ENCODE measurements at regions not wholly inside any gene's neighbourhood (a gene's known extent, or its start where the extent isn't known, plus 50 kb on each side); places are given as distances from the start of the nearest gene placed in this dataset.
A peak's percentile ranks its signal among the peaks of the same experiment; 100 is the strongest.

DNA sequence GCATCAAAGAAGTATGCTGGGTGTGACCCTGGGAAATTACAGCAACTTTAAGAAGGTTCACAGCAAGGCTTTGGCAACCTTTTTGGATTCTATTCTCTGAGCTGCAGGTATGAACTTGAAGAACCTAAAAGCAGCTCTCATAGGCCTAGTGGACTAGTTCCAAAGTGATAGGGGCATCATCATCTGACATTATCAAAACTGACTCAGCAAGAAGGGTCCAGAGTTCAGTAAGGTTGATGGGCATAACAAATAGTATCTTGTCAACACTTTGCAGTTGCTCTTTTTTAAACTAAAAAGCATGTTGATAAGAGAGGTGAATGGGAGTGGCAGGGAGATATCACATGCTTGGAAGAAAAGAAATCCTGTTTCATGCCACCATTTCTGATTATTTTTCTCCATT is 249.3 kb downstream of the ZNF674 start:
- no peak for TF ChIP-seq EHMT2 (IDR thresholded peaks at IDR 0.05; ENCODE audit: low read depth)
- CTCF ChIA-PET: interaction anchor here (0.6 kb wide), 1 partner anchor 1254 kb away, joined by 4 read pairs; no protein-coding TSS in a partner anchor

DNA sequence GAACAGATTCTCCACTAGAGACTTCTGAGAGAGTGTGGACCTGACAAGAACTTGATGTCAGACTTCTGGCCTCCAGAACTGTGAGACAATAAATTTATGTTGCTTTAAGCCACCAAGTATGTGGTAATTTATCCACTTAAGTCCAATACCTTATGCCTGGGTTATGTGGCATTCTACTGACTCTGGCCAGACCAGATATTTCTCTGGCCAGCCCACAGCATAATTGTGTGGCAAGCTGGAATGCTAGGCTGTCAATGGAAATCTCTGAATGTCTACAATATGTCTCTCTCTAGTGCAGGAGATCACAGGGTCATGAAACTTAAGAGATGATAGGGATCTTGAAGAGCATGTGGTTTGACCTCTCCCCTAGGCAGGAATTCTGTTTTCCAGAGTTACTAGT is 251.0 kb downstream of the ZNF674 start:
- Histone ChIP-seq H3K4me1 (0 out of 3 replicates have a peak, but pooled peaks cover 3% of the 10 kb centered on the region), H3K27ac (peak overlapping the region in 1 of 2 experiments; percentile 2; a peak in 1 of 6 replicates), H3K4me3 (no peak overlapping the region), H3K4me2 (no peak overlapping the region), H3K9me3 (no peaks in the 10 kb centered on the region; the same call in 2 of the 3 replicates)
- FAIRE-seq: no peak
- POLR2A ChIA-PET: no interaction called here
- DNase-seq (ENCODE audit: low read depth in 1 of 2, low spot score in 1 of 2): no peak
- ATAC-seq: no peak
- CTCF ChIA-PET: no interaction called here
- TF ChIP-seq SREBF2 (IDR thresholded peaks at IDR 0.05) (no peak), CBX8 (IDR thresholded peaks at IDR 0.05) (no peak), FOSB (CRISPR knock-in tag; IDR thresholded peaks at IDR 0.05) (no peak), GATA3 (IDR thresholded peaks at IDR 0.05; ENCODE audit: borderline replicate concordance) (no peak), HEYL (CRISPR knock-in tag; IDR thresholded peaks at IDR 0.05) (no peak), PHF8 (IDR thresholded peaks at IDR 0.05; ENCODE audit: borderline replicate concordance, low read depth) (no peak), EHF (CRISPR knock-in tag; IDR thresholded peaks at IDR 0.05) (no peak), EHMT2 (IDR thresholded peaks at IDR 0.05; ENCODE audit: low read depth) (no peak), MAFK (IDR thresholded peaks at IDR 0.05; ENCODE audit: partially characterized antibody) (no peak), CHD4 (IDR thresholded peaks at IDR 0.05; ENCODE audit: borderline replicate concordance) (no peak), RCOR1 (IDR thresholded peaks at IDR 0.05; ENCODE audit: low read depth, low read length) (no peak)
- TF ChIP-seq, protein P1, sequence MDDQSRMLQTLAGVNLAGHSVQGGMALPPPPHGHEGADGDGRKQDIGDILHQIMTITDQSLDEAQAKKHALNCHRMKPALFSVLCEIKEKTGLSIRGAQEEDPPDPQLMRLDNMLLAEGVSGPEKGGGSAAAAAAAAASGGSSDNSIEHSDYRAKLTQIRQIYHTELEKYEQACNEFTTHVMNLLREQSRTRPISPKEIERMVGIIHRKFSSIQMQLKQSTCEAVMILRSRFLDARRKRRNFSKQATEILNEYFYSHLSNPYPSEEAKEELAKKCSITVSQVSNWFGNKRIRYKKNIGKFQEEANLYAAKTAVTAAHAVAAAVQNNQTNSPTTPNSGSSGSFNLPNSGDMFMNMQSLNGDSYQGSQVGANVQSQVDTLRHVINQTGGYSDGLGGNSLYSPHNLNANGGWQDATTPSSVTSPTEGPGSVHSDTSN (IDR thresholded peaks at IDR 0.05): no peak
- TF ChIP-seq, protein P2, sequence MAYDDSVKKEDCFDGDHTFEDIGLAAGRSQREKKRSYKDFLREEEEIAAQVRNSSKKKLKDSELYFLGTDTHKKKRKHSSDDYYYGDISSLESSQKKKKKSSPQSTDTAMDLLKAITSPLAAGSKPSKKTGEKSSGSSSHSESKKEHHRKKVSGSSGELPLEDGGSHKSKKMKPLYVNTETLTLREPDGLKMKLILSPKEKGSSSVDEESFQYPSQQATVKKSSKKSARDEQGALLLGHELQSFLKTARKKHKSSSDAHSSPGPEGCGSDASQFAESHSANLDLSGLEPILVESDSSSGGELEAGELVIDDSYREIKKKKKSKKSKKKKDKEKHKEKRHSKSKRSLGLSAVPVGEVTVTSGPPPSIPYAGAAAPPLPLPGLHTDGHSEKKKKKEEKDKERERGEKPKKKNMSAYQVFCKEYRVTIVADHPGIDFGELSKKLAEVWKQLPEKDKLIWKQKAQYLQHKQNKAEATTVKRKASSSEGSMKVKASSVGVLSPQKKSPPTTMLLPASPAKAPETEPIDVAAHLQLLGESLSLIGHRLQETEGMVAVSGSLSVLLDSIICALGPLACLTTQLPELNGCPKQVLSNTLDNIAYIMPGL (CRISPR knock-in tag; IDR thresholded peaks at IDR 0.05; ENCODE audit: borderline replicate concordance): no peak
- TF ChIP-seq, protein P3, sequence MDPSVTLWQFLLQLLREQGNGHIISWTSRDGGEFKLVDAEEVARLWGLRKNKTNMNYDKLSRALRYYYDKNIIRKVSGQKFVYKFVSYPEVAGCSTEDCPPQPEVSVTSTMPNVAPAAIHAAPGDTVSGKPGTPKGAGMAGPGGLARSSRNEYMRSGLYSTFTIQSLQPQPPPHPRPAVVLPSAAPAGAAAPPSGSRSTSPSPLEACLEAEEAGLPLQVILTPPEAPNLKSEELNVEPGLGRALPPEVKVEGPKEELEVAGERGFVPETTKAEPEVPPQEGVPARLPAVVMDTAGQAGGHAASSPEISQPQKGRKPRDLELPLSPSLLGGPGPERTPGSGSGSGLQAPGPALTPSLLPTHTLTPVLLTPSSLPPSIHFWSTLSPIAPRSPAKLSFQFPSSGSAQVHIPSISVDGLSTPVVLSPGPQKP (IDR thresholded peaks at IDR 0.05; ENCODE audit: low read depth, low read length): no peak

More for the DNA sequence above, 249.3 kb downstream of the ZNF674 start:
- ATAC-seq (no peak), FAIRE-seq (no peak), DNase-seq (ENCODE audit: low read depth in 1 of 2, low spot score in 1 of 2) (no peak)
- no peak overlapping the region for H3K4me2 ChIP-seq
- POLR2A ChIA-PET: no interaction called here
- H3K27ac ChIP-seq: 0 out of 6 replicates have a peak overlapping the region, but pooled peaks of 1 of the 2 experiments have one; percentile 14
- 0 out of 3 replicates have a peak, but pooled peaks cover 3% of the 10 kb centered on the region for H3K4me1 ChIP-seq
- no peaks in the 10 kb centered on the region for H3K9me3 ChIP-seq
- H3K4me3 ChIP-seq: no peak overlapping the region

DNA sequence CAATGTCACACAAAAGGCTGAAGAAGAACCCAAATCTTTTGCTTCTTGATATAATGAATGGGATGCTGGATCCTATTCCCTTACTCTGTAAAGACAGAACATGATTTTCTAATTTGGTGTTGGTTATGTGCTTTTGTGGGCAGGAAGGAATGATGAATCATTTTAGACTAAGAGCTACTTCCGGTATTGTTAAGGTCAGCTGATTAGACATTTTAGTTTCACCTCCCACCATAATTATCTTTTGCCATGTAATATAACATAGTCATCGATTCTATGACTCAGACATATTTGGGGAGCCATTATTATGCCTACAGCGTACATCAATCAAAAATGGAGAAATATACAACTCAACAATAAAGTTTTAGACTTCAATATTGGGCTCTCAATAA is 265.3 kb downstream of the ZNF674 start:
- no peak overlapping the region; a peak in 1 of 6 replicates for H3K27ac ChIP-seq
- no peak for ATAC-seq
- no peak for DNase-seq (ENCODE audit: low read depth in 1 of 2, low spot score in 1 of 2)
- H3K4me2 ChIP-seq: no peak overlapping the region
- 68% methylated on average over 3 of the region's 3 CpGs for WGBS (ENCODE audit: missing lambda C conversion rate)
- H3K4me3 ChIP-seq: no peak overlapping the region
- no peaks in the 10 kb centered on the region for H3K9me3 ChIP-seq
- ChIA-PET CTCF (interaction anchor here (0.5 to 0.8 kb wide), 2 partner anchors 30 to 41 kb away, joined by 3 read pairs; no protein-coding TSS in a partner anchor), POLR2A (no interaction called here)
- no peak for TF ChIP-seq GATA3 (IDR thresholded peaks at IDR 0.05; ENCODE audit: borderline replicate concordance)
- TF ChIP-seq FOSL2 (IDR thresholded peaks at IDR 0.05): no peak
- peak; percentile 20; the same call in 1 of the 2 replicates for TF ChIP-seq FOSL2 (CRISPR knock-in tag; IDR thresholded peaks at IDR 0.05)
- TF ChIP-seq MAFK (IDR thresholded peaks at IDR 0.05; ENCODE audit: partially characterized antibody): peak; percentile 72
- peaks cover 7% of the 10 kb centered on the region; the same call in 1 of the 3 replicates for H3K4me1 ChIP-seq
- peak; percentile 99 for FAIRE-seq
